ENCODE measurements at regions not wholly inside any gene's neighbourhood (a gene's known extent, or its start where the extent isn't known, plus 50 kb on each side); places are given as distances from the start of the nearest gene placed in this dataset.

GRCh38 chr4:12242354-12242753 lies 813.7 kb upstream of the HS3ST1 start:
- 94% methylated on average over 2 of the region's 2 CpGs for WGBS
- H3K9ac ChIP-seq (ENCODE audit: low read depth, low read length), result no peak overlapping the region
- no peaks in the 10 kb centered on the region for H3K27me3 ChIP-seq (ENCODE audit: insufficient read depth, low read length)
- no peak overlapping the region for H3K4me3 ChIP-seq (ENCODE audit: low read length)
- H3K4me1 ChIP-seq (ENCODE audit: insufficient read depth, low read length), result peaks cover 30% of the 10 kb centered on the region
- no peaks in the 10 kb centered on the region for H3K36me3 ChIP-seq (ENCODE audit: insufficient read depth, low read length)
- no peak overlapping the region for H3K27ac ChIP-seq (ENCODE audit: low read depth, low read length)
- H3K9me3 ChIP-seq (ENCODE audit: insufficient read depth, low read depth, low read length), result no peaks in the 10 kb centered on the region

GRCh38 chr4:12239897-12240636 lies 811.4 kb upstream of the HS3ST1 start:
- Histone ChIP-seq H3K4me3 (ENCODE audit: low read length) (no peak overlapping the region), H3K9me3 (ENCODE audit: insufficient read depth, low read depth, low read length) (no peaks in the 10 kb centered on the region), H3K36me3 (ENCODE audit: insufficient read depth, low read length) (no peaks in the 10 kb centered on the region), H3K27me3 (ENCODE audit: insufficient read depth, low read length) (no peaks in the 10 kb centered on the region), H3K4me1 (ENCODE audit: insufficient read depth, low read length) (peaks cover 30% of the 10 kb centered on the region), H3K27ac (ENCODE audit: low read depth, low read length) (no peak overlapping the region), H3K9ac (ENCODE audit: low read depth, low read length) (no peak overlapping the region)
- 72% methylated on average over 2 of the region's 3 CpGs for WGBS

DNA sequence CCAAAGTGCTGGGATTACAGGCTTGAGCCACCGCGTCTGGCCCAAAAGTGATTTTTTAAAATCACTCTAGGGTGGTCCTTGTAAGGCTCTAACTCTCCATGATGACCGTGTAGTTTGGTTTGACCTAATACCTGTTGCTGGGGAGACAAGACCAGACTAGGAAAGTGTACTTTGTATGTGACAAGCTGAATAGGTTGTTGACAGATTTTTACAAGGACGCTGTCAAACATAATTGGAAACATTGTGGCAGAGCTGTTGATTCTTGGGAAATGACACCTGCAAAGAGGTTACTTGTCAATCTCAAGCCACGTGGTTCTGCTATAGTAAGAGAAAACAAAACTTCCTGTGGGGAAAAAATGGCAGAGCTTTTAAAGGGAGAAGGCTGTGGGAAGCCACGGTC lies 802.4 kb upstream of the HS3ST1 start:
- H3K27me3 ChIP-seq (ENCODE audit: insufficient read depth, low read length), result no peaks in the 10 kb centered on the region
- no peak overlapping the region for H3K4me3 ChIP-seq (ENCODE audit: low read length)
- no peaks in the 10 kb centered on the region for H3K36me3 ChIP-seq (ENCODE audit: insufficient read depth, low read length)
- H3K9ac ChIP-seq (ENCODE audit: low read depth, low read length), result no peak overlapping the region
- no peak overlapping the region for H3K27ac ChIP-seq (ENCODE audit: low read depth, low read length)
- WGBS, result 94% methylated on average over 6 of the region's 6 CpGs
- no peaks in the 10 kb centered on the region for H3K4me1 ChIP-seq (ENCODE audit: insufficient read depth, low read length)
- H3K9me3 ChIP-seq (ENCODE audit: insufficient read depth, low read depth, low read length), result no peaks in the 10 kb centered on the region

GRCh38 chr4:12221031-12221430 lies 792.3 kb upstream of the HS3ST1 start:
- H3K27me3 ChIP-seq (ENCODE audit: insufficient read depth, low read length), result no peaks in the 10 kb centered on the region
- H3K9me3 ChIP-seq (ENCODE audit: insufficient read depth, low read depth, low read length), result no peaks in the 10 kb centered on the region
- WGBS, result 95% methylated on average over 2 of the region's 2 CpGs
- no peak overlapping the region for H3K9ac ChIP-seq (ENCODE audit: low read depth, low read length)
- no peak overlapping the region for H3K27ac ChIP-seq (ENCODE audit: low read depth, low read length)
- H3K36me3 ChIP-seq (ENCODE audit: insufficient read depth, low read length), result no peaks in the 10 kb centered on the region
- H3K4me1 ChIP-seq (ENCODE audit: insufficient read depth, low read length), result no peaks in the 10 kb centered on the region
- H3K4me3 ChIP-seq (ENCODE audit: low read length), result no peak overlapping the region

DNA sequence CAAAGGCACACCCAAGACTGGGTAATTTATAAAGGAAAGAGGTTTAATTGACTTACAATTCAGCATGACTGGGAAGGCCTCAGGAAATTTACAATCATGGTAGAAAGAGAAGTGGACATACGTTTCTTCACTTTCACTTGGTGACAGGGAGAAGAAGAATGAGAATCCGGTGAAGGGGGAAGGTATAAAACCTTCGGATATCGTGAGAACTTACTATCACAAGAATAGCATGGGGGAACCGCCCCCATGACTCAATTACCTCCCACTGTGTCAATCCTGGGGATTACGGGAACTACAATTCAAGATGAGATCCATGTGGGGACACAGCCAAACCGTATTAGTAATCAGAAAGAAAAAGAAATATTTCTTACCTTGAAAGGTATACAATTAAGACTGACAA lies 782.9 kb upstream of the HS3ST1 start:
- WGBS, result 81% methylated on average over 7 of the region's 7 CpGs

DNA sequence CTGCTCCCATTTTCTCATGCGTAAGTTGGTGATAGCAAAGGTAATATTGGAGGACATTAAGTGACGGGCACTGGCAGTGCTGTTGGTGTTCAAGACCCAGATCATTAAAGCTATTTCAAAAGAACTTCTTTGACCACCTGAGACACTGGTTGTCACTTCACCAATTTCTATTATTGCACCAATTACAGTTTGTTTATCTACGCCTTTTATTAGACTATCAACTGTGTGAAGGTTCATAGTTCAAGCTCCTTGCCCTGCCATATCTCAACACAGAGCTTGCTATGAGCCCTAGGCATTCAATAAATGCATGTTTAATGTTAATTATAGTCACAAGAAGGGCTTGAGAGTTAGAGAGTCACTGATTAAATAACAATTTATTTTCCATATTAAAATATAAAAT lies 778.7 kb upstream of the HS3ST1 start:
- H3K9me3 ChIP-seq (ENCODE audit: insufficient read depth, low read depth, low read length), result no peaks in the 10 kb centered on the region
- WGBS, result 93% methylated on average over 2 of the region's 3 CpGs
- no peak overlapping the region for H3K27ac ChIP-seq (ENCODE audit: low read depth, low read length)
- no peaks in the 10 kb centered on the region for H3K4me1 ChIP-seq (ENCODE audit: insufficient read depth, low read length)
- no peak overlapping the region for H3K4me3 ChIP-seq (ENCODE audit: low read length)
- no peak overlapping the region for H3K9ac ChIP-seq (ENCODE audit: low read depth, low read length)
- H3K27me3 ChIP-seq (ENCODE audit: insufficient read depth, low read length), result no peaks in the 10 kb centered on the region
- H3K36me3 ChIP-seq (ENCODE audit: insufficient read depth, low read length), result no peaks in the 10 kb centered on the region

More for the DNA sequence above, 782.9 kb upstream of the HS3ST1 start:
- H3K27me3 ChIP-seq (ENCODE audit: insufficient read depth, low read length), result no peaks in the 10 kb centered on the region
- no peak overlapping the region for H3K4me3 ChIP-seq (ENCODE audit: low read length)
- H3K4me1 ChIP-seq (ENCODE audit: insufficient read depth, low read length), result no peaks in the 10 kb centered on the region
- H3K36me3 ChIP-seq (ENCODE audit: insufficient read depth, low read length), result no peaks in the 10 kb centered on the region
- H3K27ac ChIP-seq (ENCODE audit: low read depth, low read length), result no peak overlapping the region
- H3K9ac ChIP-seq (ENCODE audit: low read depth, low read length), result no peak overlapping the region
- H3K9me3 ChIP-seq (ENCODE audit: insufficient read depth, low read depth, low read length), result no peaks in the 10 kb centered on the region

- H3K9me3 ChIP-seq (ENCODE audit: insufficient read depth, low read depth, low read length), result no peaks in the 10 kb centered on the region
- 100% methylated on average over 3 of the region's 4 CpGs for WGBS
- H3K27me3 ChIP-seq (ENCODE audit: insufficient read depth, low read length), result no peaks in the 10 kb centered on the region
- H3K9ac ChIP-seq (ENCODE audit: low read depth, low read length), result no peak overlapping the region
- H3K27ac ChIP-seq (ENCODE audit: low read depth, low read length), result no peak overlapping the region
- no peaks in the 10 kb centered on the region for H3K4me1 ChIP-seq (ENCODE audit: insufficient read depth, low read length)
- H3K36me3 ChIP-seq (ENCODE audit: insufficient read depth, low read length), result no peaks in the 10 kb centered on the region
- no peak overlapping the region for H3K4me3 ChIP-seq (ENCODE audit: low read length)
Observed at GRCh38 chr4:12206091-12206490, 777.4 kb upstream of the HS3ST1 start.

- 90% methylated on average over 4 of the region's 4 CpGs for WGBS
Observed at GRCh38 chr4:12203945-12204344, 775.3 kb upstream of the HS3ST1 start.

GRCh38 chr4:12200226-12200625 lies 771.5 kb upstream of the HS3ST1 start:
- no peak overlapping the region for H3K27ac ChIP-seq (ENCODE audit: low read depth, low read length)
- H3K36me3 ChIP-seq (ENCODE audit: insufficient read depth, low read length), result no peaks in the 10 kb centered on the region
- no peaks in the 10 kb centered on the region for H3K9me3 ChIP-seq (ENCODE audit: insufficient read depth, low read depth, low read length)
- no peak overlapping the region for H3K4me3 ChIP-seq (ENCODE audit: low read length)
- no peak overlapping the region for H3K9ac ChIP-seq (ENCODE audit: low read depth, low read length)
- H3K4me1 ChIP-seq (ENCODE audit: insufficient read depth, low read length), result no peaks in the 10 kb centered on the region
- WGBS, result 96% methylated on average over 3 of the region's 3 CpGs
- no peaks in the 10 kb centered on the region for H3K27me3 ChIP-seq (ENCODE audit: insufficient read depth, low read length)

More at GRCh38 chr4:12203945-12204344, 775.3 kb upstream of the HS3ST1 start:
- H3K9ac ChIP-seq (ENCODE audit: low read depth, low read length), result no peak overlapping the region
- H3K4me1 ChIP-seq (ENCODE audit: insufficient read depth, low read length), result no peaks in the 10 kb centered on the region
- no peak overlapping the region for H3K27ac ChIP-seq (ENCODE audit: low read depth, low read length)
- H3K9me3 ChIP-seq (ENCODE audit: insufficient read depth, low read depth, low read length), result no peaks in the 10 kb centered on the region
- no peaks in the 10 kb centered on the region for H3K36me3 ChIP-seq (ENCODE audit: insufficient read depth, low read length)
- no peaks in the 10 kb centered on the region for H3K27me3 ChIP-seq (ENCODE audit: insufficient read depth, low read length)
- no peak overlapping the region for H3K4me3 ChIP-seq (ENCODE audit: low read length)

DNA sequence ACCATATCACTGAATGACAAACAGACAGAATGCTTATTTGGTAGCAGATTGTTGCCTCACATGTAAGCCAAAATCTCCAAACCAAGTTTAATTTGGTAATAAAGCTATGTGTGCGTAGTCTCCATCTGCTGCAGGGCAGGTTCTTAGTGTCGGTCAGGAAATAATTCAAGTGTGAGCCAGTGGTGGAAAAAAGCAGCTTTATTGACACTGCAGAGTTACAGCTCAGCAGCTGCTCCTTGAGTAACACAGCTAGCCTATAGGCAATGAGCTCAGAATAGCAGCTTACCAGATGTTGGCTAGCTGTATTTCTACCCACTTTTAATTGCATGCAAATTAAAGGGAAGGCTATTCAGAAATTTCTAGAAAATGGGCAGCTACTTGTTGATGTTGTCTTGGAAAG lies 757.8 kb upstream of the HS3ST1 start:
- WGBS, result 93% methylated on average over 2 of the region's 2 CpGs
- H3K4me3 ChIP-seq (ENCODE audit: low read length), result no peak overlapping the region

DNA sequence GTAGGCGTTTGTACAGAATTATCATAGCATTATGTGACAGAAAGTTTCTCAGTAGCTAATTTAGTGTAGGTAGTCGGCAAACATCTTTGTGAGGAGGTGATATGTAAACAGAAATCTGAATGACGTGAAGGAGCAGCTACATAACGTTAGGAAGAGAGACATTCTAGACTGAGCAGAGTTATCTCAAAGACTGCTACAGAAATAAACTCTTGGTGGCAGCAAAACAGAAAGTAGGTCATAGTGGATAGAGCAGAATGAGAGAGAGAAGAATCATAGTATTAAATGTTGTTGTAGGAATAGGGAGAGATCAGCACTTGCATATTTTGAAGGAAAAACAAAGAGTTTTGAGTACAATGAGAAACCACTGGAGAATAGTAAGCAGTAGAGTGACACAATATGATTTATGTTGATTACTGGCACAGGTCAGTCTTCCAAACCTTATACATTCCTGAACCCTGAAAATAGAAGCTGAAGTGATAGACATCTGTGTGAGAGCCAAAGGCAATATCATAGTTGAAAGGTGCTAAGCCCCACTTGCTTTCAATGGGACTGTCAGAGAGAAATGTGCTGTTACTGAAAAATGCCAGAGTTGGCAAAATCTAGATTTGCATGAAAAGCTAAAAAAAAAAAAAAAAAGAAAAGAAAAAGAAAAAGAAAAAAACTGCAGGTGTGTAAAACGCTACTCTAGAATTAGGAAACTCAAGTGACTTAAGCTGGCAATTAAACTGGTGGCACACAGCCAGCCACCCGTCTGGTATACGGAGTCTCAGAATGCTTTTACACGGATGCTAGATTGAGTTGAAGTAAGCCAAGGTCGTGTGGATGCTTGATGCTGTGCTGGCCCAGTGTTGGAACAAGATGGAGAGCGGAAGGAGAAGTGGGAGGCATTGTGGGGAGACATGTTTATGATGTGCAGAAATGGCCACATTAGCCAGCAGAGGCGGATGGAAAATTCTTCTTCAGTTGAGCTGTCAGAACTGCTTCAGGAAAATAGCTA lies 750.2 kb upstream of the HS3ST1 start:
- Histone ChIP-seq H3K27ac (ENCODE audit: low read depth, low read length) (no peak overlapping the region), H3K36me3 (ENCODE audit: insufficient read depth, low read length) (no peaks in the 10 kb centered on the region), H3K9me3 (ENCODE audit: insufficient read depth, low read depth, low read length) (no peaks in the 10 kb centered on the region), H3K4me1 (ENCODE audit: insufficient read depth, low read length) (no peaks in the 10 kb centered on the region), H3K27me3 (ENCODE audit: insufficient read depth, low read length) (no peaks in the 10 kb centered on the region), H3K9ac (ENCODE audit: low read depth, low read length) (no peak overlapping the region), H3K4me3 (ENCODE audit: low read length) (no peak overlapping the region)
- 91% methylated on average over 11 of the region's 11 CpGs for WGBS

More for the DNA sequence above, 757.8 kb upstream of the HS3ST1 start:
- Histone ChIP-seq H3K4me1 (ENCODE audit: insufficient read depth, low read length) (no peaks in the 10 kb centered on the region), H3K9ac (ENCODE audit: low read depth, low read length) (no peak overlapping the region), H3K27me3 (ENCODE audit: insufficient read depth, low read length) (no peaks in the 10 kb centered on the region), H3K36me3 (ENCODE audit: insufficient read depth, low read length) (no peaks in the 10 kb centered on the region), H3K27ac (ENCODE audit: low read depth, low read length) (no peak overlapping the region), H3K9me3 (ENCODE audit: insufficient read depth, low read depth, low read length) (no peaks in the 10 kb centered on the region)
